ENCODE measurements at regions not wholly inside any gene's neighbourhood (a gene's known extent, or its start where the extent isn't known, plus 50 kb on each side); places are given as distances from the start of the nearest gene placed in this dataset.

DNA sequence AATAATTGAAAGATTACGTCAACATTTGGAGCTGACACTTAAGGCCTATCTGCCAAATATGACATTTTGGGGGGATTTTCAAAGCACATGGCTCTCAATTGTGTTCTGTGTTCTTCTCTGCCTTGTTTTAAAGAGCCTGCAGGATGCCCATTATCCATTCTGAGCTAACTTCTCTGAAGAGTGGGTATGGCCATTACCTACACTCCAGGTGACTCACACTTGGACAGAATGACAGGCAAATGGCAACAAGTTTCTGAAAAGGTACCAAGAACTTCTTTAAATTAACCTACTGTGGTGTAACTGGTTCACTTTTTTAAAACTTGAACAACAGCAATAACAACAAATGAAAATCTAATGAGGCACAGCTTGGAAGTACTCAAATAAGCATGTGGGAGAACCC, 834.9 kb upstream of the SLC39A10 start:
- TF ChIP-seq ZNF121 (tag by site-specific recombination; IDR thresholded peaks at IDR 0.05) (no peak), ZNF23 (tag by site-specific recombination; IDR thresholded peaks at IDR 0.05; ENCODE audit: borderline replicate concordance) (no peak)
- TF ChIP-seq, protein P1, sequence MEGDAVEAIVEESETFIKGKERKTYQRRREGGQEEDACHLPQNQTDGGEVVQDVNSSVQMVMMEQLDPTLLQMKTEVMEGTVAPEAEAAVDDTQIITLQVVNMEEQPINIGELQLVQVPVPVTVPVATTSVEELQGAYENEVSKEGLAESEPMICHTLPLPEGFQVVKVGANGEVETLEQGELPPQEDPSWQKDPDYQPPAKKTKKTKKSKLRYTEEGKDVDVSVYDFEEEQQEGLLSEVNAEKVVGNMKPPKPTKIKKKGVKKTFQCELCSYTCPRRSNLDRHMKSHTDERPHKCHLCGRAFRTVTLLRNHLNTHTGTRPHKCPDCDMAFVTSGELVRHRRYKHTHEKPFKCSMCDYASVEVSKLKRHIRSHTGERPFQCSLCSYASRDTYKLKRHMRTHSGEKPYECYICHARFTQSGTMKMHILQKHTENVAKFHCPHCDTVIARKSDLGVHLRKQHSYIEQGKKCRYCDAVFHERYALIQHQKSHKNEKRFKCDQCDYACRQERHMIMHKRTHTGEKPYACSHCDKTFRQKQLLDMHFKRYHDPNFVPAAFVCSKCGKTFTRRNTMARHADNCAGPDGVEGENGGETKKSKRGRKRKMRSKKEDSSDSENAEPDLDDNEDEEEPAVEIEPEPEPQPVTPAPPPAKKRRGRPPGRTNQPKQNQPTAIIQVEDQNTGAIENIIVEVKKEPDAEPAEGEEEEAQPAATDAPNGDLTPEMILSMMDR (tag by site-specific recombination; IDR thresholded peaks at IDR 0.05): no peak
